Right lung (tissue), 2 donors: ENCODE measurements at regions not wholly inside any gene's neighbourhood (a gene's known extent, or its start where the extent isn't known, plus 50 kb on each side); places are given as distances from the start of the nearest gene placed in this dataset.
"Not testable (repeated sequence)": the region's sequence is repeated elsewhere in the genome, so short reads cannot be mapped to it uniquely, and the experiment has no call there.

Source experiments
- DNase-seq, 2 donors: peaks; one replicate each; pipeline ENCODE4 v3.0.0-alpha.2; 2013

DNA sequence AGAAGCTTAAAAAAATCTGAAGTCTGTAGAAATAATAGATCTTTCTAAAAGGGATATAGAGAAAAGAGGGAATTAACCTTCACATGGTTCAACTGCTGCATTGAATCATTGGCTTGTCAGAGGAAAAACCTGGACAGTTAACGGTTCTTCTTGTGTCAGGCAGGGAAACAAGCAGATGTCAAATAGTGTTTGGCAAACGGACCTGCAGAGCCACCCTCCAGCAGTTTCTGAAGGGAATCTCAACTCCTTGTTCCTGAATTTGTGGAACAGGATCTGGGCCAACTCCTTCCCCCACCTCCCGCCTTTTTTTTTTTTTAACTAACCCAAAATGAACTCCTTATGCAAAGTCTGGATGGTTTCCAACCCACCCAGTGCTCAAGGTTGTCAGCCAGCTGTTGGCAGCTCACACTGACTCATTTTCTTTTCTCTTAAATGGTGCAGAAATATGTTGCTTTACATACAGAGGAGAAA is 187.3 kb downstream of the CAND1 start:
- DNase-seq, result peak; percentile 28 to 51

GRCh38 chr12:67457136-67457535 is 188.0 kb downstream of the CAND1 start:
- DNase-seq, result no peak

- DNase-seq, result no peak
Observed at GRCh38 chr12:67457778-67458665, 188.9 kb downstream of the CAND1 start.

GRCh38 chr12:67459173-67459572 is 189.4 kb upstream of the DYRK2 start:
- no peak for DNase-seq

DNA sequence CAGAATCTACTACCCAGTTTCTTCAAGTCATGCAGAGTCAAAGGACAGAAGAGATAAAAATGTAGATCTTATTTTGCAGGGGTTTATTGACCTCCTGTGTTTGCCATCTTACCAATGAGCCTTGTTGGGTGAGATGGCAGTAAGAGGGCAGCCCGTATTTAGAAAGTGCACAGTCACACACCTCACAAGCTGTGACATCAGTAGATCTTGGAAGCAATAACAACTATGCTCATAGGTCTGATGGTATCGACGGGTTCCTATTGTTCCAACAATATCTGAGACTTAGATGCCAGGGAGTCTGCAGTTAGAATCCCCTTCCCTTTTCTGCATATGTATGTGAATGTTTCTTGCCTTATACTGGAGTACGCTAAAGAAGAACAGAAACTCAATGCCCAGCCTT is 189.0 kb upstream of the DYRK2 start:
- DNase-seq, result no peak

- DNase-seq, result no peak
Observed at GRCh38 chr12:67460388-67460787, 188.2 kb upstream of the DYRK2 start.

GRCh38 chr12:67468549-67469245 is 179.8 kb upstream of the DYRK2 start:
- DNase-seq, result no peak

GRCh38 chr12:67469666-67470065 is 178.9 kb upstream of the DYRK2 start:
- no peak for DNase-seq

- DNase-seq, result no peak
Observed at GRCh38 chr12:67471810-67472209, 176.7 kb upstream of the DYRK2 start.

DNA sequence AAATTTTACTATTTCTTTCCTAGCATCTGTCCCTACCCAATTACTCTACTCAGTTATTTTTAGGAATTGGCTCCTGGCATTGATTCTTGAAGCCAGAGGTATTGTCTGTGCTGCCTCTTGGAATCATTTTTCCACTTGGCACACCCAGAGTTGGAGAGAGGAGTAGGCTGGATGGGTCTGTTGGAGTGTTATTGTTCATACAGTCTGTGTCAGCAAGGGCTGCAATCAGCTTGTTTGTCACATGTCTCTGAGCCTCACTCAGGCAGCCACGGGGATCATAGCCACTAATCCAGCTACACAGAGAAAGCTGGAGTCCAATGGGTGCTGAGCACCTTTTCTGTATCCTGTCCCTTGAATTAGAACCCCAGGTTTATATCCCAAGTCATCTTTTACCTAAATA is 176.0 kb upstream of the DYRK2 start:
- DNase-seq, result no peak

- DNase-seq, result no peak
Observed at GRCh38 chr12:67474934-67475620, 173.5 kb upstream of the DYRK2 start.

DNA sequence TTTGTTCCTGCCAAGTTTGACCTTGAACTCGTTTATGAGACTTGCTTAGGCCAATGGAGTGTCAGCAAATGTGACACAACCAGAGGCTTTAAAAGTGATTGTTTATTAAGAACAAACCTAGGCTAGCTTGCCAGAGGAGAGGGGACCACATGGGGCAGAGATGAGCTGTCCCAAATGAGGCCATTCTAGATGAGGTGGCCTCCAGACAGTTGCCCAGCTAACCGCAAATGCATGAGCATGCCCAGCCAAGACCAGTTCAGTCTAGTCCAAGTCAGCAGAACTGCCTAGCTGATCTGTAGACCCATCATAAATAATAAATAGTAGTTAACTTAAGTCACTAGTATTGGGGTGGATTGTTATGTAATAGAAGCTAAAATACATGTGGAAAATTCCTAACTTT is 172.8 kb upstream of the DYRK2 start:
- DNase-seq, result no peak

GRCh38 chr12:67477681-67478265 is 170.8 kb upstream of the DYRK2 start:
- no peak for DNase-seq

GRCh38 chr12:67482751-67483661 is 165.5 kb upstream of the DYRK2 start:
- peak in 1 of 2 donors; percentile 17 for DNase-seq

GRCh38 chr12:67483871-67484554 is 164.5 kb upstream of the DYRK2 start:
- DNase-seq, result no peak

- no peak for DNase-seq
Observed at GRCh38 chr12:67484791-67485480, 163.6 kb upstream of the DYRK2 start.

DNA sequence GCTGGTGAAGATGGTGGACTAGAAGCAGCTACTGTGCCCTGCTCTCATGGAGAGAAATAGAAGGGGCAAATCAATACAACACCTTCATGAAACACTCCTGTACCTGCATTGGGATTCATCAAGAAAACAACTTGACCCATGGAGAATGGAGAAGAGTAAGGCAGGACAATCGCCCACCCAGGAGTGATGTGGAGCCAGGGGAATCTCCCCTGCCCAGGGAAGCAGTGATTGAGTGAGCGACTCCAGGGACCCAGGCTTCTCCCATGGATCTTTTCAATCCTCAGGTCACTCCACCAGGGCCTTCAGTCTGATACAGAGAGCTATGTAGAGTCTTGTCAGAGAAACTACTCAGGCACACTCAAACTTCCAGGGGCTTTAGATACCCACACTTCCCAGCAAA is 161.9 kb upstream of the DYRK2 start:
- no peak for DNase-seq

DNA sequence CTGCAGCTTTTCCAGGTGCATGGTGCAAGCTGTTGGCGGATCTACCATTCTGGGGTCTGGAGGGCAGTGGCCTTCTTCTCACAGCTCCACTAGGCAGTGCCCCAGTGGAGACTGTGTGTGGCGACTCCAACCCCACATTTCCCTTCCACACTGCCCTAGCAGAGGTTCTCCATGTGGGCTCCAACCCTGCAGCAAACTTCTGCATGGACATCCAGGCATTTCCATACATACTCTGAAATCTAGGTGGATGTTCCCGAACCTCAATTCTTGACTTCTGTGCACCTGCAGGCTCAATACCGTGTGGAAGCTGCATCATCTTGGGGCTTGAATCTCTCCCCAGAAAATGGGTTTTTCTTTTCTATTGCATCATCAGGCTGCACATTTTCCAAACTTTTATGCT is 160.2 kb upstream of the DYRK2 start:
- DNase-seq, result not testable (repeated sequence)

DNA sequence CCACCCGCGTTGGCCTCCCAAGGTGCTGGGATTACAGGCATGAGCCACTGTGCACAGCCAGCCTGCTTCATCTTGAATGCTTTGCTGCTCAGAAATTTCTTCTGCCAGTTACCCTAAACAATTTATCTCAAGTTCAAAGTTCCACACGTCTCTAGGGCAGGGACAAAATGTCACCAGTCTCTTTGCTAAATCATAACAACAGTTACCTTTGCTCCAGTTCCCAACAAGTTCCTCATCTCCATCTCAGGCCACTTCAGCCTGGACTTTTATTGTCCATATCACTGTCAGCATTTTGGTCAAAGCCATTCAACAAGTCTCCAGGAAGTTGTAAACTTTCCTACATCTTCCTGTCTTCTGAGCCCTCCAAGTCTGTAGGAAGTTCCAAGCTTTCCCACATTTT is 159.5 kb upstream of the DYRK2 start:
- no peak for DNase-seq

GRCh38 chr12:67496581-67496980 is 152.0 kb upstream of the DYRK2 start:
- DNase-seq, result no peak
